GM13977 (cell line): ENCODE measurements at regions not wholly inside any gene's neighbourhood (a gene's known extent, or its start where the extent isn't known, plus 50 kb on each side); places are given as distances from the start of the nearest gene placed in this dataset.
"Not testable (repeated sequence)": the region's sequence is repeated elsewhere in the genome, so short reads cannot be mapped to it uniquely, and the experiment has no call there.

Experiments used
- DNase-seq: peaks from one replicate; pipeline ENCODE4 v3.0.0; 2012; ENCODE audit warnings: low spot score
- in situ Hi-C: fragments of 300-500 bp; cut with MboI; formaldehyde crosslinking; loops from one replicate; pipeline ENCODE4 v1.12.0; 2022; ENCODE audit warnings: low sequenced_read_pairs, low pct_unique_long_range_greater_than_20kb, mixed read lengths, inconsistent platforms; ENCODE audit not compliant: unreplicated experiment
- TF ChIP-seq, protein P1 (sequence below): IDR thresholded peaks from 2 replicates; pipeline ENCODE4 v1.5.1; 2012; ENCODE audit warnings: mild to moderate bottlenecking, control low read depth; ENCODE audit not compliant: insufficient read depth; ENCODE audit errors: extremely low read depth, missing control alignments

DNA sequence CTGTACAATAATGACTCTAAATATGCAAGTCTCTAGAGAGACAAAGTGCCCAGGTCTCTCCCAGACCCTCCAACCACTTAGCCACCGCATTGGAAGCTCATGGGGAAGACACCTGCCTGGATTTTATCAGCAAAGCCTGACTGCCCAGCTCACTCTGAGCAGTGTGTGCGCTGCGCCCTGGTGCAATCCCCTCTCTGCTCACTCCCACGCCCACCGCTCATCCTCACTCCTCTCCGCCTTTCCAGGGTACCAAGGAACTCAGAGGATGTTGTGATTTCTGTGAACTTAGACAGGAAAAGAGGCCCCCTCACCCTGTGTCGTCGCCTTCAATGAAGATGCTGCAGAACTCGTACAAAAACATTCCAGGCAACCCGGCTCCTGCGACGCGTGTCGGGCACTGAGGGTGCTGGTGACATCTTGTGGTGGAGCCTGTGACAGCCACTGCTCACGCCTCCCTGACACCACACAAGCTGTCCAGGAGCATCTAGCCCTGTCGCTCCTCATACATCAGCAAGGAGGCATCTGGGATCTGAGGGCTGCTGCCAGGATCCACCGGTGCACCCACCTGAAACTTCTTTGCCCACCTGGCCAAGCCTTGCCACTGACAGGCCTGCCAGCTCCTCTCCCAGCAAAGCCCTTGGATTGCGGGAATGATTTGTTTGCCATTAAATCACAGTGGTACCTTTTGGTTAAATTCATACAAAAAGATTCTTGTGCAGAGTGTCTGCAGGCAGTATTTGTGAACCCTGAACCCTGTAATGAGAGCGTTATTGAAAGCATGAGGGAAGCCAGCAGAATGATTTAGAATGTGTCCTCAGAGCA lies 220.4 kb downstream of the ZNF516 start:
- no peak for DNase-seq
- TF ChIP-seq, protein P1, sequence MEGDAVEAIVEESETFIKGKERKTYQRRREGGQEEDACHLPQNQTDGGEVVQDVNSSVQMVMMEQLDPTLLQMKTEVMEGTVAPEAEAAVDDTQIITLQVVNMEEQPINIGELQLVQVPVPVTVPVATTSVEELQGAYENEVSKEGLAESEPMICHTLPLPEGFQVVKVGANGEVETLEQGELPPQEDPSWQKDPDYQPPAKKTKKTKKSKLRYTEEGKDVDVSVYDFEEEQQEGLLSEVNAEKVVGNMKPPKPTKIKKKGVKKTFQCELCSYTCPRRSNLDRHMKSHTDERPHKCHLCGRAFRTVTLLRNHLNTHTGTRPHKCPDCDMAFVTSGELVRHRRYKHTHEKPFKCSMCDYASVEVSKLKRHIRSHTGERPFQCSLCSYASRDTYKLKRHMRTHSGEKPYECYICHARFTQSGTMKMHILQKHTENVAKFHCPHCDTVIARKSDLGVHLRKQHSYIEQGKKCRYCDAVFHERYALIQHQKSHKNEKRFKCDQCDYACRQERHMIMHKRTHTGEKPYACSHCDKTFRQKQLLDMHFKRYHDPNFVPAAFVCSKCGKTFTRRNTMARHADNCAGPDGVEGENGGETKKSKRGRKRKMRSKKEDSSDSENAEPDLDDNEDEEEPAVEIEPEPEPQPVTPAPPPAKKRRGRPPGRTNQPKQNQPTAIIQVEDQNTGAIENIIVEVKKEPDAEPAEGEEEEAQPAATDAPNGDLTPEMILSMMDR: no peak
- in situ Hi-C loops: no loop called here

DNA sequence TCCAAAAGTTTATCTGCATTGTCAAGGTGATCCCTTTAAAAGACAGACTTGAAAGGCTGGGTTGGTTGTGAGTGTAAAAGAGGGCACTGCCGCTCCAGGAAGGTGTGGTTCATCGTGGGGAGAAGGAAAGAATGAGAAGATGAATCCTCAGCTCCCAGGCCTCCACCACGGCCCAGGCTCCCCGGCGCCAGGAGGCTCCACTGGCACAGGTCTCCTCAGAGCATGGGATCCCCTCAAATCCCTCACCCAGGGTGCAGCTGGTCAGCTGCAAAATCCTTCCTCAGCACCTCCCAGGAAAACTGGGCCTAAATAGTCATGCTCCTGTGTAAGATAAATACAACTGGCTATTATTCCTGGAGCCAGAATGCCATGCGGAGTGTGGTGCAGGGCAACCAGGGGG lies 221.1 kb downstream of the ZNF516 start:
- in situ Hi-C loops: no loop called here
- no peak for DNase-seq
- TF ChIP-seq, protein P1: no peak

DNA sequence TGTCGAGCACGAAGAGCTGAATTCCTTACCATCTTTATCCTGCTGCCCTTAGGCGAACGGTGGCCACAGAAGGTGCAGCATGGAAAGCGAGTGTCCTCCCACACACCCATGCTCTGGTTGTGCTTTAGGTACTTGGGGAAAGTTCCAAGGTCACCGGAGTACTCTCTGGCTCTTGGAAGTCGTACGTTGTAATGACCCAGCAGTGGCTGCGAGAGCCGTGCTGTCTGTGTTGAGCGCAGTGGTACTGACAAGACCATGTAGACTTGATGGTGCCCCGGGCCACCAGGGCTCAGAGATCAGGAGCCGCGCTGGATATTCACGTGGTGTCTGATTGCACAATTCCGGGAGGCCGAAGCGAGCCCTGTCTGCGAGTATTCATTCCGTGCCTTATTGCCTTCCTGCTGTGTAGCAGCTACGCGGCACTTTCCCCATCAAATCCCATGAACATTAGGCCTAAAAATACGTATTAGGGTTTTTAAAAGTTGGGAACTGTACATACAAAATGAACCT lies 222.0 kb downstream of the ZNF516 start:
- TF ChIP-seq, protein P1: no peak
- in situ Hi-C loops: no loop called here
- DNase-seq: no peak

DNA sequence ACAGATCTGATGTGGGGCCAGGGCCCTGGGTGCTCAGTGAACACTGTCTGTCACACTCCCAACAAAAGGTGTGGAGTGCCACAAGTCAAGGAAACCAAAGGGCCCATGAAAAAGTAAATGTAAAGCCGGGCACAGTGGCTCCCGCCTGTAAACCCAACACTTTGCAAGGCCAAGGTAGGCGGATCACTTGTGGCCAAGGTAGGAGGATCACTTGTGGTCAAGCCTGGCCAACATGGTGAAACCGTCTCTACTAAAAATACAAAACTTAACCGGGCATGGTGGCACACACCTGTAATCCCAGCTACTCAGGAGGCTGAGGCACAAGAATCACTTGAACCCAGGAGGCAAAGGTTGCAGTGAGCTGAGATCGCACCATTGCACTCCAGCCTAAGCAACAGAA lies 227.6 kb downstream of the ZNF516 start:
- DNase-seq, in situ Hi-C loops: not testable (repeated sequence)

DNA sequence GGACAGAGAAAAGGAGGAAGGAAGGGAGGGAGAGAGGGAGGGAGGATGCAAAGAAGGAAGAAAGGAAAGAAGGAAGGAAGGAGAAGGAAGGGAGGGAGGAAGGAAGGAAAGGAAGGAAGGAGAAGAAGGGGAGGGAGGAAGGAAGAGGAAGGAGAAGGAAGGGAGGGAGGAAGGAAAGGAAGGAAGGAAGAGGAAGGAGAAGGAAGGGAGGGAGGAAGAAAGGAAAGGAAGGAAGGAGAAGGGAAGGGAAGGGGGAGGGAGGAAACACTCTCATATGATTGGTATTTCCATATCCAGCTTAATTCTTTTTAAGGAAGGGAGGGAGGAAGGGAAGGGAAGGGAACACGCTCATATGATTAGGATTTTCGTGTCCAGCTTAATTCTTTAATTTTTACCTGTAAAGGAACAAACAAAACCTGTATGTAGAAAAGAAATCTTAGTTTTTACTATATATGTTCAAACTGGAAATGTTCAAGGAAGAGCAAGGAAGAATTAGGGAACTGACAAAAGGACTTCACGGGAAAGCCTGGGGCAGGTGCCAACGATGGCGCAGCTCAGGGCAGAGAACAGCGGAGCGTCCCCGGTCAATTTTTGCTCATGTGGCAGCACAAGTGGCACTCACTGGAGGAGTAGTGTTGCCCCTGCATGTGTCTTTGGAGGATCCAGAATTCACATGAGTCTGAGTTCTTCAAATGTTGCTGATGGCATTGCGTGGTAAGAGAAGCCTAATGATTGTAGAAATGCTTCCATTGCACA lies 228.6 kb downstream of the ZNF516 start:
- TF ChIP-seq, protein P1: no peak
- DNase-seq: no peak
- in situ Hi-C loops: no loop called here

DNA sequence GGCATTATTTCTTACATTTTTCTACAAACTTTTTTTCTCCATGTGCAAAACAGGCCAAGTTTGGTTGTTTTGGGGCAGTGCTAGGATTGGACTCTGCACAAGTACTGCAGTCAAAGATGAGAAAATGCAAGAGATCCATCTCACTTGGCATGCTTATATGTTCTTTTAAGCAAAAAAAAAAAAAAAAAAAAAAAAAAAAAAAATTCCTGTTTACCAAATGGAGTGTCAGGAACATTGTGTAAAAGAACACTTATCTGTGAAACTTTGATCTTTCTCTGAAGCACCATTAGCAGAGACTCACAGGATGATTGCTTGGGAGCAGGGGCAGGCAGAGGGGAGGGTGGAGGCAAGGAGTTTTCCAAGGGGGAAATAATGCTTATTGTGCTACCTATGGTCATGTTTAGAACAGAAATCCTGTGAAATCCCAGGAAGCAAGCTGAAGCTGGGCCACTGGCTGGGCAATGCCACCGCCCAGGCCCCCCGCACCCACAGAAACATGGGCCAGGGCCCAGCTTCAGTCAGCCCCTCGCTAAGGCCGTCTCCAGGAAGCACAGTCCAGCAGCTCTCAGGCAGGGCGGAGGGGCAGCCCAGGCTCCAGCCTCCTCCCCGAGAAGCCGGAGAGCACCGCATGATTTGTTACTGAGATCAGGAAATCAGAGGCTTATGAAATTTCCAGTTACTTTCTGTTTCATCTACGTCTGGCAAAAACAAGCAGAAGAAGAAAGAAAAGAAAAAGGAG lies 229.4 kb downstream of the ZNF516 start:
- in situ Hi-C loops: no loop called here
- no peak for DNase-seq

More for the DNA sequence above, 229.4 kb downstream of the ZNF516 start:
- TF ChIP-seq, protein P1: no peak
